BJ (cell line): ENCODE measurements at regions not wholly inside any gene's neighbourhood (a gene's known extent, or its start where the extent isn't known, plus 50 kb on each side); places are given as distances from the start of the nearest gene placed in this dataset.

Experiments used
- CTCF ChIA-PET: fragments of 350-600 bp; formaldehyde crosslinking; extraction: SDS; loops from one replicate; lab custom pipeline; 2021; ENCODE audit warnings: antibody characterized with exemption, inconsistent platforms; lab: Yijun Ruan, JAX
- POLR2A ChIA-PET: fragments of 300-600 bp; sonication (Branson Sonifier 250); formaldehyde crosslinking; extraction: SDS; loops from one replicate; lab custom pipeline; 2021; ENCODE audit warnings: antibody characterized with exemption; lab: Charles Lee
- DNase-seq: peaks from one replicate; pipeline ENCODE4 v3.0.0-alpha.2; 2011; ENCODE audit warnings: low read depth
- H3K27me3 ChIP-seq: 2 replicates; pipeline ENCODE4 v1.6.0; 2011; ENCODE audit warnings: low read length; ENCODE audit not compliant: control insufficient read depth, insufficient read depth
- H3K36me3 ChIP-seq: 2 replicates; pipeline ENCODE4 v1.5.1; 2011; ENCODE audit warnings: low read length; ENCODE audit not compliant: control insufficient read depth, insufficient read depth
- H3K4me3 ChIP-seq: 2 replicates; pipeline ENCODE4 v1.5.1; 2011; ENCODE audit warnings: low read depth, mild to moderate bottlenecking, control low read depth, low read length
- CTCF ChIP-seq: IDR thresholded peaks from 2 replicates; pipeline ENCODE4 v1.5.1; 2011; ENCODE audit warnings: low read depth, mild to moderate bottlenecking, control low read depth, inconsistent platforms, low read length, moderate library complexity; ENCODE audit not compliant: insufficient read depth

DNA sequence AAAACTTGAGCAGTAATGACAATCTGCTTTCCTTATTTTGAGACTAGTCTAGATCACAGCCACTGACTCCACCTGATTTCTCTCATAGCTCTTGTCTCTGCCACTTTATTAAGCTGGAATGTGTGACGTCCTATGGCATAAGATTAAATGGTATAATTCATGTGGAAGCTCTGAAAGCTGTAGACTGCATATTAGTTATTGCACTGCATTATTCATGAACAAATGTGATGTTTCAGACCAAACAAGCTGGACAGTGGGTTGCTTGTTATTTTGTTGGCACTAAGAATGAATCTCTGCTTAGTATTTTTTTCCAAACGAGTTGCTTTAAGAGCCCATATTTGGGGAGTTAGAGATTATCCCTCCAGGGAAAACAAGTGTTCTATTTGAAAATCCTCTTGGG, 1218.5 kb downstream of the SUCLG1 start:
- CTCF ChIA-PET, result no interaction called here
- H3K4me3 ChIP-seq, result no peak overlapping the region
- no peaks in the 10 kb centered on the region for H3K27me3 ChIP-seq
- POLR2A ChIA-PET, result no interaction called here
- TF ChIP-seq CTCF, result no peak
- H3K36me3 ChIP-seq, result no peaks in the 10 kb centered on the region
- DNase-seq, result no peak

DNA sequence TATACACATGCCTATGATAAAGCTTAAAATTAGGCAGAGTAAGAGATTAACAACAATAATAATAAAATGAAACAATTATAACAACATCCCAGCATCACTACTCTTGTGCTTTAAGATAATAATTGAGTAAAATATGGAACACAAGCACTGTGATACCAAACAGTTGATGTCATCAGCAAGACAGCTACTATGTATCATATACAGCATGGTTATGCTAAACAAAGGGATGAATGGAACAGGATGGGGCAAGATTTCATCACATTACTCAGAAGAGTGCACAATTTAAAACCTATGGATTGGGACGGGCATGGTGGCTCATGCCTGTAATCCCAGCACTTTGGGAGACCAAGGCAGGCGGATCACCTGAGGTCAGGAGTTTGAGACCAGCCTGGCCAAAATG, 1221.0 kb downstream of the SUCLG1 start:
- Histone ChIP-seq H3K36me3 (no peaks in the 10 kb centered on the region), H3K4me3 (no peak overlapping the region), H3K27me3 (no peaks in the 10 kb centered on the region)
- DNase-seq, result no peak
- no peak for TF ChIP-seq CTCF
- POLR2A ChIA-PET, result no interaction called here
- CTCF ChIA-PET, result no interaction called here

- no peaks in the 10 kb centered on the region for H3K27me3 ChIP-seq
- no peak overlapping the region for H3K4me3 ChIP-seq
- no peak for DNase-seq
- TF ChIP-seq CTCF, result no peak
- ChIA-PET CTCF (no interaction called here), POLR2A (no interaction called here)
- no peaks in the 10 kb centered on the region for H3K36me3 ChIP-seq
These were observed 1224.8 kb downstream of the SUCLG1 start for GRCh38 chr2:83234246-83234645.

GRCh38 chr2:83233781-83234180, 1225.3 kb downstream of the SUCLG1 start:
- H3K36me3 ChIP-seq, result no peaks in the 10 kb centered on the region
- no peak for TF ChIP-seq CTCF
- POLR2A ChIA-PET, result no interaction called here
- H3K4me3 ChIP-seq, result no peak overlapping the region
- CTCF ChIA-PET, result no interaction called here
- H3K27me3 ChIP-seq, result no peaks in the 10 kb centered on the region
- DNase-seq, result no peak

DNA sequence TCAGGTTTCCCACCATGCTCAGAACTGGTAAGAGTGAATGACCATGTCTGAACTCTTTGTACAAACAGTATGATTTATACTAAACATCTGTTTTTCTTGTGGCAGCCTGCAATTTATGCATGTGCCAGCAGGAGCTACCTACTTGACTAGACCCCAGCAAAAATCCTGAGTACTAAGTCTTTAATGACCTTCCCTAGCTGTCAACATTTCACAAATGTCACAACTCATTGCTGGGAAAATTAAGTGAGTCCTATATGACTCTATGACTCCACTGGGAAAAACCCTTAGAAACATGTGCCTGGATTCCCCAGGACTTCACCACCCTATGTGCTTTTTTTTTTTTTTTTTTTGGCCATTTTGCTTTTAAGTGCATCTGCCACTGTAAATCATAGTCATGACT, 1225.8 kb downstream of the SUCLG1 start:
- CTCF ChIA-PET, result no interaction called here
- no peak for DNase-seq
- H3K36me3 ChIP-seq, result no peaks in the 10 kb centered on the region
- H3K27me3 ChIP-seq, result no peaks in the 10 kb centered on the region
- POLR2A ChIA-PET, result no interaction called here
- TF ChIP-seq CTCF, result no peak
- no peak overlapping the region for H3K4me3 ChIP-seq

GRCh38 chr2:83229443-83229842, 1229.6 kb downstream of the SUCLG1 start:
- no peak for TF ChIP-seq CTCF
- H3K36me3 ChIP-seq, result no peaks in the 10 kb centered on the region
- ChIA-PET CTCF (no interaction called here), POLR2A (no interaction called here)
- no peaks in the 10 kb centered on the region for H3K27me3 ChIP-seq
- H3K4me3 ChIP-seq, result no peak overlapping the region
- no peak for DNase-seq
